AG04450 (cell line): ENCODE measurements at regions not wholly inside any gene's neighbourhood (a gene's known extent, or its start where the extent isn't known, plus 50 kb on each side); places are given as distances from the start of the nearest gene placed in this dataset.
"Not testable (repeated sequence)": the region's sequence is repeated elsewhere in the genome, so short reads cannot be mapped to it uniquely, and the experiment has no call there.

Experiments used
- CTCF ChIA-PET: fragments of 300-600, 350-600 bp; formaldehyde crosslinking; extraction: SDS; loops from one replicate; lab custom pipeline; 2022; ENCODE audit warnings: antibody characterized with exemption, inconsistent platforms; lab: Charles Lee
- POLR2A ChIA-PET: fragments of 350-600 bp; formaldehyde crosslinking; extraction: SDS; loops from one replicate; lab custom pipeline; 2021; ENCODE audit warnings: antibody characterized with exemption, inconsistent platforms; lab: Yijun Ruan, JAX
- DNase-seq: peaks from one replicate; pipeline ENCODE4 v3.0.0-alpha.2; 2011; ENCODE audit warnings: low read depth, low spot score
- H3K27ac ChIP-seq: one replicate; pipeline ENCODE4 v1.5.1; 2012; ENCODE audit warnings: low read depth, low read length, control low read depth
- H3K27me3 ChIP-seq: one replicate; pipeline ENCODE4 v1.6.0; 2012; ENCODE audit warnings: low read length; ENCODE audit not compliant: control insufficient read depth, insufficient read depth
- H3K4me3 ChIP-seq: 2 replicates; pipeline ENCODE4 v1.5.1; 2011; ENCODE audit warnings: mild to moderate bottlenecking, low read depth, low read length, control low read depth
- H3K9me3 ChIP-seq: 2 replicates; pipeline ENCODE4 v1.5.1; 2012; ENCODE audit warnings: low read length; ENCODE audit not compliant: control insufficient read depth, insufficient read depth
- CTCF ChIP-seq: IDR thresholded peaks from 2 replicates; pipeline ENCODE4 v1.5.1; 2011; ENCODE audit warnings: low read depth, low read length, control low read depth, inconsistent platforms

GRCh38 chr20:25798174-25798993 lies 101.7 kb upstream of the ZNF337 start:
- POLR2A ChIA-PET, H3K9me3 ChIP-seq, CTCF ChIA-PET: not testable (repeated sequence)

GRCh38 chr20:25797062-25797461 lies 100.4 kb upstream of the ZNF337 start:
- H3K27ac ChIP-seq, CTCF ChIA-PET, H3K4me3 ChIP-seq, DNase-seq, POLR2A ChIA-PET, H3K9me3 ChIP-seq, H3K27me3 ChIP-seq: not testable (repeated sequence)

More at GRCh38 chr20:25798174-25798993, 101.7 kb upstream of the ZNF337 start:
- H3K4me3 ChIP-seq, H3K27ac ChIP-seq, DNase-seq, H3K27me3 ChIP-seq: not testable (repeated sequence)

- POLR2A ChIA-PET, DNase-seq, H3K9me3 ChIP-seq, H3K4me3 ChIP-seq, CTCF ChIA-PET, H3K27me3 ChIP-seq, H3K27ac ChIP-seq: not testable (repeated sequence)
Observed at GRCh38 chr20:25777241-25777640, 80.6 kb upstream of the ZNF337 start.

- H3K4me3 ChIP-seq, H3K9me3 ChIP-seq, DNase-seq, POLR2A ChIA-PET, H3K27me3 ChIP-seq, H3K27ac ChIP-seq, CTCF ChIA-PET: not testable (repeated sequence)
Observed at GRCh38 chr20:25774711-25775110, 78.1 kb upstream of the ZNF337 start.

GRCh38 chr20:25774203-25774602 lies 77.5 kb upstream of the ZNF337 start:
- H3K9me3 ChIP-seq, H3K27me3 ChIP-seq, CTCF ChIA-PET, H3K4me3 ChIP-seq, POLR2A ChIA-PET, DNase-seq, H3K27ac ChIP-seq: not testable (repeated sequence)

GRCh38 chr20:25772437-25772836 lies 75.8 kb upstream of the ZNF337 start:
- CTCF ChIA-PET, DNase-seq: not testable (repeated sequence)

GRCh38 chr20:25771818-25772217 lies 75.2 kb upstream of the ZNF337 start:
- CTCF ChIA-PET, DNase-seq, POLR2A ChIA-PET: not testable (repeated sequence)

More at GRCh38 chr20:25772437-25772836, 75.8 kb upstream of the ZNF337 start:
- H3K9me3 ChIP-seq, H3K4me3 ChIP-seq, POLR2A ChIA-PET, H3K27me3 ChIP-seq, H3K27ac ChIP-seq: not testable (repeated sequence)

GRCh38 chr20:25761596-25761995 lies 64.9 kb upstream of the ZNF337 start:
- Histone ChIP-seq H3K4me3 (no peak overlapping the region), H3K27ac (no peak overlapping the region), H3K9me3 (no peaks in the 10 kb centered on the region; the same call in 1 of the 2 replicates), H3K27me3 (no peaks in the 10 kb centered on the region)
- CTCF ChIA-PET: no interaction called here
- POLR2A ChIA-PET: no interaction called here
- no peak for DNase-seq
- TF ChIP-seq CTCF: no peak

More at GRCh38 chr20:25771818-25772217, 75.2 kb upstream of the ZNF337 start:
- H3K9me3 ChIP-seq, H3K27ac ChIP-seq, H3K27me3 ChIP-seq, H3K4me3 ChIP-seq: not testable (repeated sequence)

- DNase-seq, H3K27ac ChIP-seq, POLR2A ChIA-PET, H3K27me3 ChIP-seq, H3K4me3 ChIP-seq, H3K9me3 ChIP-seq, CTCF ChIA-PET: not testable (repeated sequence)
Observed at GRCh38 chr20:25761046-25761445, 64.4 kb upstream of the ZNF337 start.
